GM12864 (cell line): ENCODE measurements at regions not wholly inside any gene's neighbourhood (a gene's known extent, or its start where the extent isn't known, plus 50 kb on each side); places are given as distances from the start of the nearest gene placed in this dataset.

Experiments
- DNase-seq: peaks from one replicate; pipeline ENCODE4 v3.0.0-alpha.2; 2011; ENCODE audit warnings: low read depth
- H3K4me3 ChIP-seq: 2 replicates; pipeline ENCODE4 v1.5.1; 2011; ENCODE audit warnings: mild to moderate bottlenecking, low read depth, low read length, control low read depth
- TF ChIP-seq, protein P1 (sequence below): IDR thresholded peaks from 2 replicates; pipeline ENCODE4 v1.5.1; 2011; ENCODE audit warnings: low read depth, mild to moderate bottlenecking, moderate library complexity, low read length, control low read depth, inconsistent platforms; ENCODE audit errors: missing control alignments

DNA sequence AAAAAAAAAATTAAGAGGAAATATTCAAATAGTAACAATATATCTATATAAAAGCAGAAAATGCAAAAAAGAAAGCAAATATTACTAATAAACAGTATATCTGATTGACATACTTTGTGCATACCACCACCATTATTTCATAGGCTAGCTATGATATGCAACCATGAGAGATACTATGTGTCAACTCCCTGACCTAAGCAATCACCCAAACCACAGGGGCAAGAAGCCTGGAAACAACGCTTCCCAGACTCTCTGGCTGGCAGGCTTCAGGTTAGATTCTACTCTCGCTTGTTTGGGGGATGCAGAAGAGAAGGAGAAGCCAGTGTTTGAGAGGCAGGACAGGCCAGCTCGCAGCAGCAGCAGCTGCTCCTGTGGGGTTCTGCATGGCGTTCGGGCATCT, 169.3 kb upstream of the TPM1 start:
- H3K4me3 ChIP-seq, result no peak overlapping the region
- TF ChIP-seq, protein P1, sequence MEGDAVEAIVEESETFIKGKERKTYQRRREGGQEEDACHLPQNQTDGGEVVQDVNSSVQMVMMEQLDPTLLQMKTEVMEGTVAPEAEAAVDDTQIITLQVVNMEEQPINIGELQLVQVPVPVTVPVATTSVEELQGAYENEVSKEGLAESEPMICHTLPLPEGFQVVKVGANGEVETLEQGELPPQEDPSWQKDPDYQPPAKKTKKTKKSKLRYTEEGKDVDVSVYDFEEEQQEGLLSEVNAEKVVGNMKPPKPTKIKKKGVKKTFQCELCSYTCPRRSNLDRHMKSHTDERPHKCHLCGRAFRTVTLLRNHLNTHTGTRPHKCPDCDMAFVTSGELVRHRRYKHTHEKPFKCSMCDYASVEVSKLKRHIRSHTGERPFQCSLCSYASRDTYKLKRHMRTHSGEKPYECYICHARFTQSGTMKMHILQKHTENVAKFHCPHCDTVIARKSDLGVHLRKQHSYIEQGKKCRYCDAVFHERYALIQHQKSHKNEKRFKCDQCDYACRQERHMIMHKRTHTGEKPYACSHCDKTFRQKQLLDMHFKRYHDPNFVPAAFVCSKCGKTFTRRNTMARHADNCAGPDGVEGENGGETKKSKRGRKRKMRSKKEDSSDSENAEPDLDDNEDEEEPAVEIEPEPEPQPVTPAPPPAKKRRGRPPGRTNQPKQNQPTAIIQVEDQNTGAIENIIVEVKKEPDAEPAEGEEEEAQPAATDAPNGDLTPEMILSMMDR, result no peak
- no peak for DNase-seq

DNA sequence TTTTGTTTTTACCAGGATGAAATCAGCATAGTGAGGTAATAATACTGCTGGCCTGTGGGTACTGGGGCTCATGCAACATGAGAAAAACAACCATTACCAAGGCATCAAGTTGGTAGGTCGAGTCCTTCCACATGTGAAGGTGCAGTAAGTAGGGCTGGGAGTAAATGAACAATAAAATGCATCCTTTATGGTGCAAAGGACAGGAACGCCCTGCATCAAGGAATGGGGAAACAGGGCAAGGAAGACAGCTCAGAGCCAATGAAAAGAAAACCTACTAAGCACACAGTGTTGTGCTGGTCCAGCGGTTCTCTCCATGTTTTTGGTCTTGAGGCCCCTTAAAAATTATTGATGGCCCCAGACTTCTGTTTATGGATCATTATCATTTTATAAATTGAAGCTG, 168.5 kb upstream of the TPM1 start:
- no peak overlapping the region for H3K4me3 ChIP-seq
- TF ChIP-seq, protein P1, result no peak
- no peak for DNase-seq

- no peak overlapping the region for H3K4me3 ChIP-seq
- TF ChIP-seq, protein P1, result no peak
- no peak for DNase-seq
Observed at GRCh38 chr15:62874959-62875625, 167.5 kb upstream of the TPM1 start.

- DNase-seq, result no peak
- no peak overlapping the region for H3K4me3 ChIP-seq
- TF ChIP-seq, protein P1, result no peak
Observed at GRCh38 chr15:62875626-62876021, 166.9 kb upstream of the TPM1 start.

GRCh38 chr15:62877276-62877857, 165.2 kb upstream of the TPM1 start:
- H3K4me3 ChIP-seq, result no peak overlapping the region
- TF ChIP-seq, protein P1, result no peak
- DNase-seq, result no peak

GRCh38 chr15:62878070-62878469, 164.5 kb upstream of the TPM1 start:
- TF ChIP-seq, protein P1, result no peak
- H3K4me3 ChIP-seq, result no peak overlapping the region
- no peak for DNase-seq

DNA sequence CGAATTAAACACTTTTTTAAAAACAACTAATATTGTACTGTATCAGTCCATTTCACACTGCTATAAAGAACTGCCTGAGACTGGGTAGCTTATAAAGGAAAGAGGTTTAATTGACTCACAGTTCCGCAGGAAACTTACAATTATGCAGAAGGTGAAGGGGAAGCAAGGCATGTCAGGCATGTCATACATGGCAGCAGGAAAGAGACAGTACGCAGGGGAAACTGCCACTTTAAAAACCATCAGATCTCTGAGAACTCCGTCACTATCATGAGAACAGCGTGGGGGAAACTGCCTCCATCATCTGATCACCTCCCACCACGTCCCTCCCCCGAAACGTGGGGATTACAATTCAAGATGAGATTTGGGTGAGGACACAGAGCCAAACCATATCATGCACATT, 162.8 kb upstream of the TPM1 start:
- no peak overlapping the region for H3K4me3 ChIP-seq
- TF ChIP-seq, protein P1, result no peak
- DNase-seq, result no peak
